MM.1S (cell line): ENCODE measurements at regions not wholly inside any gene's neighbourhood (a gene's known extent, or its start where the extent isn't known, plus 50 kb on each side); places are given as distances from the start of the nearest gene placed in this dataset.

ENCODE experiments used
- DNase-seq: peaks from one replicate; pipeline ENCODE4 v3.0.0-alpha.2; 2015
- H2AFZ ChIP-seq: fragments of 300-600 bp; sonication (generic); 2 replicates; pipeline ENCODE4 v1.6.0; 2016; ENCODE audit warnings: antibody characterized with exemption, low read length
- H3F3A ChIP-seq: fragments of 300-600 bp; sonication (generic); 2 replicates; pipeline ENCODE4 v1.6.1; 2016; ENCODE audit warnings: mild to moderate bottlenecking, antibody characterized with exemption, low read length, moderate library complexity, mixed read lengths; ENCODE audit not compliant: insufficient read depth
- H3K27ac ChIP-seq: fragments of 300-600 bp; sonication (generic); 2 replicates; pipeline ENCODE4 v1.5.1; 2016; ENCODE audit warnings: mild to moderate bottlenecking, low read length
- H3K27me3 ChIP-seq: fragments of 300-600 bp; sonication (generic); replicated peaks from 2 replicates; pipeline ENCODE4 v1.6.0; 2016; ENCODE audit warnings: low read length; ENCODE audit not compliant: insufficient read depth
- H3K36me3 ChIP-seq: fragments of 300-600 bp; sonication (generic); replicated peaks from 2 replicates; pipeline ENCODE4 v1.6.1; 2016; ENCODE audit warnings: mild to moderate bottlenecking, low read length, mixed read lengths; ENCODE audit not compliant: insufficient read depth
- H3K4me1 ChIP-seq: fragments of 300-600 bp; sonication (generic); 2 replicates; pipeline ENCODE4 v1.6.1; 2016; ENCODE audit warnings: low read length, mixed read lengths
- H3K4me2 ChIP-seq: fragments of 300-600 bp; sonication (generic); 2 replicates; pipeline ENCODE4 v1.6.0; 2016; ENCODE audit warnings: low read depth, low read length
- H3K4me3 ChIP-seq: fragments of 300-600 bp; sonication (generic); 2 replicates; pipeline ENCODE4 v1.5.1; 2016; ENCODE audit warnings: low read length, mixed read lengths
- H3K79me2 ChIP-seq: fragments of 300-600 bp; sonication (generic); 2 replicates; pipeline ENCODE4 v1.6.1; 2016; ENCODE audit warnings: mixed run types, low read length, mixed read lengths
- H3K9ac ChIP-seq: fragments of 300-600 bp; sonication (generic); 2 replicates; pipeline ENCODE4 v1.6.1; 2016; ENCODE audit warnings: low read length, mixed read lengths
- H3K9me2 ChIP-seq: fragments of 300-600 bp; sonication (generic); replicated peaks from 2 replicates; pipeline ENCODE4 v1.6.1; 2016; ENCODE audit warnings: mild to moderate bottlenecking, low read length, mixed read lengths; ENCODE audit not compliant: insufficient read depth
- H3K9me3 ChIP-seq: fragments of 300-600 bp; sonication (generic); replicated peaks from 2 replicates; pipeline ENCODE4 v1.6.1; 2016; ENCODE audit warnings: mild to moderate bottlenecking, low read length, mixed read lengths; ENCODE audit not compliant: insufficient read depth
- H4K20me1 ChIP-seq: fragments of 300-600 bp; sonication (generic); 2 replicates; pipeline ENCODE4 v1.6.1; 2016; ENCODE audit warnings: mild to moderate bottlenecking, low read length, moderate library complexity, mixed read lengths; ENCODE audit not compliant: insufficient read depth
- CTCF ChIP-seq: fragments of 300-600 bp; sonication (generic); IDR thresholded peaks from 2 replicates; pipeline ENCODE4 v1.5.1; 2016; ENCODE audit warnings: antibody characterized with exemption, low read length, mixed read lengths
- EZH2 ChIP-seq: fragments of 300-600 bp; sonication (generic); optimal IDR thresholded peaks from 2 replicates; pipeline ENCODE3; 2017; ENCODE audit warnings: low read depth, mild to moderate bottlenecking, antibody characterized with exemption, low read length, mixed read lengths
- EZH2phosphoT487 ChIP-seq: fragments of 300-600 bp; sonication (generic); IDR thresholded peaks from 2 replicates; pipeline ENCODE4 v1.6.1; 2018; ENCODE audit warnings: antibody characterized with exemption, low read length

- Histone ChIP-seq H3K27me3 (no peaks in the 10 kb centered on the region), H3K4me1 (no peaks in the 10 kb centered on the region), H3K27ac (no peak overlapping the region), H2AFZ (no peak overlapping the region), H3K9me3 (no peaks in the 10 kb centered on the region), H3K4me3 (no peak overlapping the region), H3K9me2 (no peaks in the 10 kb centered on the region), H3F3A (no peaks in the 10 kb centered on the region), H3K79me2 (no peaks in the 10 kb centered on the region), H3K4me2 (no peak overlapping the region), H3K9ac (no peak overlapping the region), H4K20me1 (no peaks in the 10 kb centered on the region), H3K36me3 (no peaks in the 10 kb centered on the region)
- no peak for TF ChIP-seq EZH2
- TF ChIP-seq CTCF = no peak
- no peak for TF ChIP-seq EZH2phosphoT487
- DNase-seq = no peak
Observed at GRCh38 chr13:34371108-34371507, 553.2 kb downstream of the RFC3 start.

GRCh38 chr13:34371645-34372395 is 553.9 kb downstream of the RFC3 start:
- Histone ChIP-seq H2AFZ (no peak overlapping the region), H3K4me2 (no peak overlapping the region), H3K4me1 (no peaks in the 10 kb centered on the region), H3K27ac (no peak overlapping the region), H3K9ac (no peak overlapping the region), H4K20me1 (no peaks in the 10 kb centered on the region), H3K27me3 (no peaks in the 10 kb centered on the region), H3K79me2 (no peaks in the 10 kb centered on the region), H3K9me2 (no peaks in the 10 kb centered on the region), H3K9me3 (no peaks in the 10 kb centered on the region), H3F3A (no peaks in the 10 kb centered on the region), H3K4me3 (no peak overlapping the region), H3K36me3 (no peaks in the 10 kb centered on the region)
- TF ChIP-seq EZH2 (no peak), CTCF (no peak), EZH2phosphoT487 (no peak)
- no peak for DNase-seq

- no peak for DNase-seq
- H3K4me1 ChIP-seq = no peaks in the 10 kb centered on the region
- H3K9me3 ChIP-seq = no peaks in the 10 kb centered on the region
- no peak overlapping the region for H3K9ac ChIP-seq
- H4K20me1 ChIP-seq = no peaks in the 10 kb centered on the region
- no peak overlapping the region for H3K4me3 ChIP-seq
- H3K4me2 ChIP-seq = no peak overlapping the region
- no peak overlapping the region for H2AFZ ChIP-seq
- TF ChIP-seq EZH2 = no peak
- TF ChIP-seq CTCF = no peak
- no peak for TF ChIP-seq EZH2phosphoT487
- H3K79me2 ChIP-seq = no peaks in the 10 kb centered on the region
- no peaks in the 10 kb centered on the region for H3F3A ChIP-seq
- H3K27ac ChIP-seq = no peak overlapping the region
- H3K36me3 ChIP-seq = no peaks in the 10 kb centered on the region
- no peaks in the 10 kb centered on the region for H3K27me3 ChIP-seq
- H3K9me2 ChIP-seq = no peaks in the 10 kb centered on the region
Observed at GRCh38 chr13:34372581-34372980, 554.6 kb downstream of the RFC3 start.
